ENCODE measurements at regions not wholly inside any gene's neighbourhood (a gene's known extent, or its start where the extent isn't known, plus 50 kb on each side); places are given as distances from the start of the nearest gene placed in this dataset.

DNA sequence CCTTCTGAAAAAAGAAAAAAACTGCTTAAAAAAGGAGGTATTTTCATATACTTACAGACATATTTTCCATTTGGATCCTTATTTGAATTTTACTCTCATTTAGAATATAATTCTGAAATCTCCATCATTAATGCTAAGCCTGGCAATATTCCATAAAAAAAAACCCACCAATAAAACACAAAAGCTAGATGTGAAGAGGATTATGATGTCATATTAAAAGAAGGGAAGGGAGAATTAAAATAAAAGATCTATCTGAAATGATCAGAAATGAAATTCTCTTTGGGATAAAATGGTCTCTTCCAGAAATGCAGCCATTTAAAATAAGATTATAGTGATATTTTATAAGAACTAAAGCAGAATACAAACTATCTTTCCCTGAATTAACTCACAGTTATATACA, 206.7 kb upstream of the CAMK1G start:
- no peak for DNase-seq (ENCODE audit: low read depth)

DNA sequence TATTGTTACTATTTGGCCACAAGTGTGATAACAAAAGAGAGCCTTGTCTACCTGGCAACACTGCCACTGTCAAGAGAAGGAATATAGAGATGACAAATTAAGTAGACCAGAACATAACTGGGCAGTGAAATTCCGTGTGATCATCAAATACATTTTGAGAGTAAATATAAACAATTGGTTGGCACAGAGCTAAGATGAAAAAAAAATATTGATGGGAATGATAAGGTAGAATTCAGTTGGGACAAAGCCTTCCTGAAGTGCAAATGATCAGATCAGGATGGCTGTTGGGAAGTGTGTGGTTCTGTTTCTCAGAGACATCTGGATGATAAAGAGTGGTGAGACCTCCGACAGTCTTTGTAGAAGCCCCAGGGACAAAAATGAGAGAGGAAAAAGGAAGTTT, 205.5 kb upstream of the CAMK1G start:
- no peak for DNase-seq (ENCODE audit: low read depth)

DNA sequence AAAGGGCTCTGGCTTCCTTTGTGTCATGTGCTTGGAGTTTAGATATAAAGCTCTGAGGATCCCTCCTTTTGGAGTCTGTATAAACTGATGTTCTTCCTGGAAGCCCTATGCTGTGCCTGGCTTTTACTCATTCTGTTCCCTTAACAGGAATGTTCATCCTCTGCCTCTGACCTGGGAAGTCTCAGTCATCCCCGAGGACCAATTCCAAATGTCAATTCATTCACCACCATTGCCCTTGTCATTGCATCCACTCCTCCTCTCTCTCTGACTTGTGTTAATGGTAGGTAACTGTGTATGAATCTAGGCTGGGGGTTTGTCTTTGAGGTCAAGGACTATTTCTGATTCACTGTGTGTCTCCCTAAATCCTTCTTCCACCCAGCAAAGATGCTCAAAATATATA, 204.2 kb upstream of the CAMK1G start:
- no peak for DNase-seq (ENCODE audit: low read depth)

DNA sequence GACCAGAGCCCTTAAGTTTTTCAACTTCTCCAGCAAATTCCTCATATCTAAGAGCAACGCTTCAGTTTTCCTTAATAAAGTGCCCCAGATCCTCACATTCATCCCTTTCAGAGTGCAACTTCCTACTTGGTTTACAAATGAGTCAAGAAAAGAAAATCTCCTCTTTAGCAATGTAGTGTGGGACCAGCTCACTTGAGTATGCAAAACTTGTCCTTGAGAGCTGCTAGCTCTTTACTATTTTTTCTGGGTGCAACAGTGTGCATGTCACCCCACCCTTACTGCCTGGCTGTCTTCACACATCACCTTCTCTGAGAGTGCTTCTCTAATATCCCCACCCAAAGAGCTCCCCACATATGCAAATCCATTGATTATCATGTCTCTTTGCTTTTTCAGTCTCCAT, 203.1 kb upstream of the CAMK1G start:
- DNase-seq (ENCODE audit: low read depth): no peak

DNA sequence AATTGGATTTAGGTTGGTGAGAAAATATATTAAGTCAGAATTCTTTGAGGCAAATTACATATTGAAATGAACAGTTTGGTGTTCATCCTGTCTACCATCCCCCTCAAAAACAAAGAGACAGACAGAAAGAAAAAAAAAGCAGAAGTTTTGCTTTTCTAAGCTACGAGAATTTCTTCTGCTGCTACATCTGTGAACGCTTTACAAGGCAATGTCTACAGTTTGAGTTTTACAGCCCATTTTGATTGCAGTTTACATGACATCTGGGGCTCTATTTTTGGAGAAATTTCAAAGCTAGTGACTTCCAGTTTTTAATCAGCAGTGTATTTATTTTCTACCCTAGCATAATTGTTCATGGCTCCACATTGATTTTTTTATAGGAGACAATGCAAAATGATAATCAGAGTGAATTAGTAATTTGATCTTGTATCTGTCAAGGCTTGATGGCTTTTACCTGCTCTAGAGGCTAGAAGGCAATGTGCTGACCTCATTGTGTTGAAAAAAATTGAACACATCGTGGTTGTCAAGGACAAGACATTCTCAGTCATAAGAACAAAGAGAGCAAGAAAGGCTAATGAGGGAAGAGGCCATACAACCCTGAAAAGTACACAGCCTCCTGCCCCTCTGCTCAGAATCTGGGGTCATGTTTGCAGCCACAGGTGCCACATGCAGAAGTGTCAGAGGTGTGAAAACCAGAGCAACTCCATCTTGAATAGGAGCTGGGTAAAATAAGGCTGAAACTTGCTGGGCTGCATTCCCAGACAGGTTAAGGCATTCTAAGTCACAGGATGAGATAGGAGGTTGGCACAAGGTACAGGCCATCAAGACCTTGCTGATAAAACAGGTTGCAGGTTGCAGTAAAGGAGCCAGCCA, 201.0 kb upstream of the CAMK1G start:
- DNase-seq (ENCODE audit: low read depth): no peak

DNA sequence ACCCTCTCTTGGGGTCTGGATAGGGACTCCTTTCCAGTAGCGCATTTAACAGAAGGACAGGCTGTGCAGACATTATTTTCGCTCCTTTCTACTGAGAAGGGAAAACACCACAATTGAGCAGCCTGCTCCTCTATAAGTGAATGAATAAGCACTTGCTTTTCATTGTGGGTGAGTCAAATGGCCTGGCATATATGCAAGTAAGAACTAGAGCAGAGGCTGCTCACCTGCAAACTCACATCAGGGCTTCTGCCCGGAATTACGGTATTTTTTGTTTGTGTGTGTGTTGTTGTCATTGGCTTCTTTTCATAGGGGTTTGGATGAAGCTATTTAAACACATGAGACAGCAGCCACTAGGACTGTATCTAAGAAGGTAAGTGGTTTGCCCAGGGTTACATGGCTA, 200.1 kb upstream of the CAMK1G start:
- DNase-seq (ENCODE audit: low read depth): no peak

DNA sequence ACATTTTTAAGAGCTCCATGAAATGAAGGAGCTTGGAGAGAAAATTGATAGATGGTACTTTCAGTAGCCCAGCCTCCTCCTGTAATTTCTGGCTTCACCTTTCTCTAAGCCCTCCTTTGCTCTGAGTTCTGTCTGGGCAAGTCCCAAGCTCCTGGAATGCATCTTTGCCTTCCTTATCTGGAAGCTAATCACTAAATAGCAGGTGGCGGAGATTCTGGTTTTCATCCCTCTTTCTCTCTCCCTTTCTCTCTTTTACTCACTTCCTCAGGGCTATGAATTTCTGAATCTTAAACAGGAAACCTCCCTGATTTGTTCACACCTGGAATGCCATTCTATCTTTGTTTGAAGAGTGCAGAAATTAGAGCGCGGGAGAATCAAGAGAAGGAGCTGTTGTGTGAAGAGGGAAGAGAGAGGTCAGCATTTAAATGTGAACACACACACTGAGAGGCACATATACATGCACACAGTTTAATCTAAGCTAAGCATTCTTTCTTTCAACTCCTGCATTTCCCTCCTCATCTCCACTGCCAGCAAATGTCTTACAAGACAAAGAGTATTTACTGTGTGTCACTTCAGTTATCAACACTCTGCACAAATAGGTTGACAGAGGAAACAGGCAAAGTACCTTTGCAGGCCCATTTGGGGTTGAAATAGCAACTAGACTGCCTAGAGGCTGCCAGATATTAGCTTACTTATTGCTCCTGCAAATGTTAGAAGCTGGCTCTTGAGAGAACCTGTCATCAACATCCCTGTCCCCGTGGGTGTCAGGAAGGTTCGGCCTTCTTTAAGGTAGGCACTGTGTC, 199.4 kb upstream of the CAMK1G start:
- DNase-seq (ENCODE audit: low read depth): no peak

DNA sequence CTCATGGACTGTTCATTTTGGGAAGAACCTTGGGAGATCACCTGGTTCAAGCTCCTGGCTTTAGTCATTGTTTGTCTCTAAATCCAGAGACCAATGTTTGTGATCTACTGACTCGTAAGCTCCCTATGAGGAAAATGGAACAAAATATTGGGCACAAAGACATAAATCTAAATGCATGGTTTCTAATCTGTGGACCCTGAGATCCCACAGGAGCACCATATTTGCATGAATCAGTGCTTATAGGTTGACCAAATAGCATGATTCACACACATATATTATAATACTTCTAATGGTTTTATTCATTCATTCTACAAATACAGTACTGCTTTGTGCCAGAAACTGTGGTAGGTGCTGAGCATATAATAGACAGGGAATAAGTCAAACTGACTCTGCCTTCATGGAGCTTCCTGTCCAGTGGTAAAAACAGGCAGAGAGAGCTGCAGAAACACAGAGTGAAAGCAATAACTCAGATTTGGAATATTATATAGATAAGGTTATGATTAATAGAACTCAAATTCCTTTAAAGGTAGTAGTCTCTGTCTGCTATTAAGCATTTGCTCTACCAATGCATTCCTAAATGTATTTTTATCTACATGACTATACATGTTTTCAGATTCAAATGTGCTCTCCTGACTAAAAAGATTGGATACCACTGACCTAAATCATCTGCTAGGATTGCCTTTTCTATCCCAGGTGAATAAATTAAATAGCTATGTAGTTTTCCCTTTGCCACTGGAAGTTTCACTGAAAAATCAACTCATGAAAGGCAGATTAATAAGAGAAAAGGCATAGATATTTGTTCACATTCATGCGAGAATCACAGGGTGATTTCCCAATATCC, 198.6 kb upstream of the CAMK1G start:
- no peak for DNase-seq (ENCODE audit: low read depth)

DNA sequence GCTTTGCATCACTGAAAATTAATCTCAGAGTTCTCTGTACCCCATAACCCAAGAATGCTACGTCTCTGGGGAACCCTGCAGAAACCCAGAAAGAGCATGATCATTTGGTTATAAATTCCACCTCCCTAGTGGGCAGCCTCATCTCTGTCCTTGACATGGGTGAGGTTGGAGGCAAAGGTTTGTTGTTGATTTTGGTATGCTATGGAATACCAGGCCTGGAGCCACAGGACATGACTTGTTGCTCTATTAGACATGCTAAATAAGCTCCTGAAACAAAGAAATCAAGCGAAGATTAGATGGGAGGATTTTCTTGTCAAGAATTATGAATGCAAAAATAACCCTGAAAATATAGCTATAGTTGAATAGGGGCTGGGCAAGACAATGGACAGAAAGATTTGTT, 197.4 kb upstream of the CAMK1G start:
- no peak for DNase-seq (ENCODE audit: low read depth)

DNA sequence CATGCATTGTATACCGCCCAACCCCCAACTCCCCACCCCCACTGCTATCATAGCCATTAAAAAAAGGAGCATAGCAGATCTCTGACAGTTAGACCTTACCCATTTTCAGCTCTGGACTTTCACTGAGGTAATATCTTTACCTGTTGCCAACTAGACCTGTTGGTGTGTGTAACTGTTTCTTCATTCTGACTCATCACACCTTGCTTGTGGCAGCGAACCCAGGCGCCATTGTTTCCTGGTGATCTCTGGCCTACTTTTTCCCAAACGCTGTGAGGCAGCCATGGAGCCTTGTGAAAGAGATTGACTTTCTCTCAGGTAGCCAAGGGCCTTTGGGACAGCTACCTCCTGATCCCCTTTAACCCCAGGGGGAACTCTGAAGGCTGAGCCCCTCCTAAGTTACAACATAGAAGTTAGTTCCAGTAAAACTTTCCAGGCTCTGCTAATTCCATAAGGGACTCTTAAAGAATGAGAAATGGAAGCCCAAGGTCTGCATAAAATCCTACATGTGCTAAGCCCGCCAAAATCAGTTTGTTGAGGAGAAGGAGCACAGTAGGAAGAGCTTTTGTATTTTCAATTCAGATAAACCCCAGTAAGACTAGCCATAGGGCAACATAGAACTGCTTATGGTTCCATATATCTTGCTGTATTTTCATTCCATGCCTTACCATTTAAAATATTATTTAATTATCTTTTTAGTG, 196.1 kb upstream of the CAMK1G start:
- DNase-seq (ENCODE audit: low read depth): no peak

DNA sequence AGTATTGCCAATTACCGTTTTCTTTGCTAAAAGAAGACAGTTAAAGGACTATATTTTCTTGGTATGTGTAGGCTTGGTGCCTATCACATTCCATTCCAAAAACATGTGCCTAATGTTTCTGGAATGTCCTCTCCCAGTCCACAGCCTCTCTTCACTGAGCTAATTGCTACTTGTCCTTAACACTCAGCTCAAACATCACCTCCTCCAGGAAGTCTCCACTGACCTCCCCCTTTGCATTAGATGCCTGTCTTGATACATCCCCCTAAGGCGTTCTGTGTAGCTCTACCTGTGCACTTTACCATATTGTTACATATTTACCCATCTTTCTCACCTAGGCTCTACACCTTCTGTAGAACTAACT, 195.6 kb upstream of the CAMK1G start:
- no peak for DNase-seq (ENCODE audit: low read depth)

DNA sequence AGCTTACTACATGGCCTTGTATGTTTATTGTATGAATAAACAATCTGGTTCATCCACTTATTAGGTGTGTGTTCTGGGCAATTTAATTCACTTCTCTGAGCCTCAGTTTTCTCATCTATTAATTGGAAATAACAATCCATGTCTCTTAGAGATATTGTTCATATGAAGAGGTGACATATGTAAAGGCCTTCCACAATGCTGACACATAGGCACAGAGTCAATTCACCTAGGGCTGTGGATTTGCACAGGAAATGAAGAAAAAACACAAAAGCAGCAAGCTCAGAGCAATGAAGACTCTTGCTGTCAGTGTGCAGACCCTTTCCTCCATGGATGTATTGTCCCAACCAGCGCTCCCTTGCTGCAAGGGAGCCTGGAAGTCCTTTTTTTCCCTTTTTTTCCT, 195.2 kb upstream of the CAMK1G start:
- no peak for DNase-seq (ENCODE audit: low read depth)

DNA sequence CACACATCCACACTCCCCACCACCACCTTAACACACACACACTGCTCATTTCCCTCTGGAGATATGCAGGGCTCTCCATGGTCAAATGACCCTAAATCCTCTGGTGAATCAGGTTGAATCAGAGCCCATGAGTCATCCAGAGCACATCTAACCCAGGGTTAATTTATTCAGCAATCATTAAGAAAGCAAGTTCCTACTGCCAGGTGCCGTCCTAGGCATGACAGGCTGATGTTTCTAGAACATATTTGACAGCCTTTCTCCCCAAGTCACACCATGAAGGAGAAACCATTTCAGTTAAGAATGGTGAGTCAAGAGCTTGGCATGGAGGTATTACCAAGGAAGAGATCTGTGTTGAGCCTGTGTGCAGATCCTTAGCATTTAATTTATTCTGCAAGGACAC, 194.3 kb upstream of the CAMK1G start:
- no peak for DNase-seq (ENCODE audit: low read depth)

DNA sequence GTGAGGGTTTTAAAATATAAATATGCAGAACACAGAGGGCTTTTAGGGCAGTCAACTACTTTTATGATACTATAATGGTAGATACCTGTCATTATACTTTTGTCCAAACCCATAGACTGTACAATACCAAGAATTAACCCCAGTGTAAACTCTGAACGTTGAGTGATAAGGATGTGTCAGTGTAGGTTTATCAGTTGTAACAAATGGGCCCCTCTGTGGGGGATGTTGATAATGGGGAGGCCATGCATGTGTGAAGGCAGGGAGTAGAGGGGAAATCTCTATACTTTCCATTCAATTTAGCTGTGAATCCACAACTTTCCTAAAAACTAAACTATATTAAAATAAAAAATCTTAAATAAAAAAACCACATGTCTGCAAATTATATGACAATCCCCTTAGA, 193.5 kb upstream of the CAMK1G start:
- no peak for DNase-seq (ENCODE audit: low read depth)

DNA sequence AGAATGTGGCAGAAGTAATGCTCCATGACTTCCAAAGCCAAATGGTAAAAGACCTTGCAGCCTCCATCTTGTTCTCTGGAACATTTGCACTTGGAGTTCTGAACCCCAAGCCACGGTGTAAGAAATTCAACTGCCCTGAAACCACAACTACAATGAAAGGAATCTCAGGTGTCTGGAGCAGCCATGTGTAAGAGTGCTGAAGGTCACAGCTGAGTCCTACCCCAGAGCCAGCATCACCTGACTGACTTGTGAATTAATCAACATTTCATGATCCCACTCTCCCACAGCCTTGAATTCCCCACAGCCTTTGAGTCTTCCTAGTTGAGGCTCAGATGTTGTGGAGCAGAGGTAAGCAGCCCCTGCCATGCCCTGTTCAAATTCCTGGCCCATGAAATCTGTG, 192.8 kb upstream of the CAMK1G start:
- no peak for DNase-seq (ENCODE audit: low read depth)

DNA sequence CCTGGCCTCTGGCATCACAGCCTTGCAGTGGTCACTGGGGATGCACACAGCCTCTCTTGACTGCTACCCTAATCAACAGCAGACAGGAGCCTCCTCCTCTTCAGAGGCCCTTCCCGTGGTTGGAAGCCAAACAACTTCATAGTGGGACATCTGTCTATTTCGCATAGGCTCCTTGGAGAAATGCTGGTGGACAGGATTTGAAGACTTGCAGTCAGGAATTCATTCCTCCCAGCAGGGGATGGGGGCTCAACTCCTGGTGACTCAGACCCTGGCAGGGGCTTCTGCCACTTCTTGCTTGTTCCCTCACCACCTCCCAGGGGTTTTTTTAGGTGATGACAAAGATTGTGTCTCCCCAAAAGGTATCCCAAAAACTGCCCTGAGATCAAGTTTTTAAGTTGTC, 191.7 kb upstream of the CAMK1G start:
- DNase-seq (ENCODE audit: low read depth): no peak

DNA sequence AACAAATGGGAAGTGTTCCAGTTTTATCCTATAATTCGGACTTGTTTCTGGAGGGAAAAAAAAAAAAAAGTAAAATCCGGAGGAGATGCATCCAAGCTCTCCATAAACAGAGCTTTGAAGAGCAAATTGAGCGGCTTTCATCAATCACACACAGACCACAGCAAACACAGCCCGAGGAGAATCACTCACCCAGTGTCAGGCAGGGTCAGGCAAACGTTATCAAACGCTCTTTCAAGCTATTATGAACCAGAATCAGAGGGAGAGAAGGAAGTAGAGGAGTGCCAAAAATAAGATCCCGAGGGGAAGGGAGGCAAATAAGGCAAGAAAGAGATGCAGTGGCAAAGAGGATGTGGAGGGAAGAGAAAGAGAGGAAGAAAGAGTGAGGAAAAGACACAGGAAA, 188.3 kb upstream of the CAMK1G start:
- no peak for DNase-seq (ENCODE audit: low read depth)

DNA sequence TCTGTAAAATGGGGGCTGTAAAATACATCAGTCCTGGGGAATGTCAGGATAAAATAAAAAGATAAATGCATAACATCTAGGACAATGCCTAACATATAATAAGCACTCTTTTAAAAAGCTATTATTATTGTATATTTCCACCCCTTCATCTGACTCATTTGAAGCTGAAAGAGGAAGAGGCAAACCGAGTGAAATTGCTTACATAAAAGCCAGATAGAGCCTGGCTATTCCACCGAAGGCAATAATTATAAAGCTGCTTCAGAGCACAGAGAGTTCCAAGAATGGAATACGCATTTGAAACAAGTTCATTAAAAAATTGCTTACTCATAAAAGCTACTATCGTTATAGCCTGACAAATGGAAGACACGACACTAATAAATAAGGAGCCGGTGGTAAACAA, 186.1 kb upstream of the CAMK1G start:
- no peak for DNase-seq (ENCODE audit: low read depth)

DNA sequence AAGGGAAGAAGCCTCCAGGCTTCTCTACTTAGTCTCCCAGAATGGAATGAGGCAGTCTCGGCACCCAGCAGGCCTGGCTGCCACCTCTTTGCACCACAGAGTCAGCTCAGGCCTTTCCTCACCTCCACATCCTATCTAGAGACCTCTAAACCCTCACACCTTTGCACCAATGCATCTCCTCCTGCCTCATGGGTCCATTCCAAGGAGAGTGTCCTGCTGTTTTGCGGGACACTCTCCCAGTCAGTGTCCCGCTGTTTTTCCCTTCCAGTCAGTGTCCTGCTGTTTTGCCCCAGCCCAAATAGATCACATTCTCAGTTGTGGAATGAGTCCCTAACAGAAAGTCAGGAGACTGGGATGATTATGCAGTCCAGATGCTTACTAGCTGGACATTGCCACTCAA, 185.6 kb upstream of the CAMK1G start:
- no peak for DNase-seq (ENCODE audit: low read depth)

DNA sequence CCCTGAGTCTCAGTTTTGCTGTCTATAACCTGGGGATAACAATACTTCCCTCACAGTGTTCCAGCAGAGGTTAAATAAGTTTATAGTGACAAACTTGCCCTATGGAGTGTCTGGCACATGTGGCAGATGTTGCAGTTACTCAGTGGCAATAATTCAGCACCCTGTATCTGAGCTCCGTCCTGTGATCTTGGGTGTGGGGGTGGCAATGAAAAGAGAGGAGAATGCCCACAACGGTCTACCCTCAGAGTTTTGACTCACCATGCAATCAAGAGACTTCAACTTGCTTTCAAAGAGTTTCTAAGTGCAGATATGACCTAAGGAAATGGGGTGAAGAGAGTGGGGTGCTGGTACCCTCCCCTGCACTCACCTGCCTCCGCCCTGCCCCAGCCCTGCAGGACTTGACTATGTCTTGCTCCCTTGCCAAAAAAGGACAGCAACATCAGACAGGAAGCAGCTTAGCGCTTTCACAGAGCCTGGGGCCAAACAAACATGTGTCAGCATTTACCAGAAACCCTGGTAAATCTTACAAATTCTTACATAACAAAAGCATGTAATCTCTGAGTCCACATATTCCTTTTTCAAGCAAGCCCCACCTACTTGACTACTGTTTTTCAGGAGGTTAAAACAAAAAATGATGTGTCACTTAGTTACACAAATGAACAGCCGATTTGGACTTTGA, 185.1 kb upstream of the CAMK1G start:
- DNase-seq (ENCODE audit: low read depth): peak; percentile 75

DNA sequence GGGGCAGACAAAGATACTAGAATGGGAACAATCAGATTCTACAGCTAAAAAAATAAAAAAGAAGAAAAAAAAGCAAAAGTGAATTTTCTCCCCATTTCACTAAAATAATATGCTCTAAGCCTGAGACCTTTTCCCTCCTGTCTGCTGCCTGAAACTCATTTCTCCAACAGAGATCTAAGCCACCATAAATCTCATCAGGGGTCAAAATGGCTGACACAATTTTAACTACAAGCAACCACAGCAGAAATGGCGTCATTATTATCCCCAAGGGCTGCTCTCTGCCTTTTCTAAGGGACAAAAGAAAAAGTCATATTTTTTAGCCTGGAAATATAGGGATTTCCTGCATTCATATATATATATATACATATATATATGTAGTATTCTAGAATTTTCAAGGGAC, 183.7 kb upstream of the CAMK1G start:
- DNase-seq (ENCODE audit: low read depth): no peak
